CD4-positive, alpha-beta T cell treated with Interleukin-21 for 1 hour (primary cell): ENCODE measurements at regions not wholly inside any gene's neighbourhood (a gene's known extent, or its start where the extent isn't known, plus 50 kb on each side); places are given as distances from the start of the nearest gene placed in this dataset.

Experiments used
- DNase-seq: peaks from one replicate; pipeline ENCODE4 v3.0.0-alpha.2; 2020

DNA sequence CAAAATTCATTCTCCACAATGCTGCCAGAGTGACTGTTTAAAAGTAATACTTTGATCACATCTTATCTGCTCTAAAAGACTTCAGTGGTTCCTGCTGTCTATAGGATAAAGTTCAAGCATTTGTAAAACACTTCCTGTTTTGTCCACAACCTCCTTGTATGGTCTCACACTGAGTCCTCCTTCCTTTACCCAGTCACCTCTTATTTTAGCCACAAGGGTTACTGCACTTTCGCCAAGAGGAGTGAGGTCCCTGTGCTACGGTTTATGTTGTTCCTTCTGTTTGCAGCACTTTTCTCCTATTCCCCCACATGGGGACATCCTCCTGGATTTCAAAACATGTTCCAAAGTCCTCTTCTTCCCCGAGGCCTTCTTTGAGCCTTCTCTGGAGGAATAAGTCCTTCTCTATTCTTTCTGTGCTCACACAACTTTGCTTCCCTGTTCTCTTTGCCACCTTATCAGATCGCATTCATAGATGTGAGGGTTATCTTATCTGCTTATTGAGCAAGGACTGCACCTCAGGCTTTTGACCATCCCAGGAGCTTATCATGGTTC, 112.2 kb upstream of the NABP1 start:
- DNase-seq: no peak

GRCh38 chr2:191566344-191566743, 111.6 kb upstream of the NABP1 start:
- DNase-seq: peak; percentile 72

DNA sequence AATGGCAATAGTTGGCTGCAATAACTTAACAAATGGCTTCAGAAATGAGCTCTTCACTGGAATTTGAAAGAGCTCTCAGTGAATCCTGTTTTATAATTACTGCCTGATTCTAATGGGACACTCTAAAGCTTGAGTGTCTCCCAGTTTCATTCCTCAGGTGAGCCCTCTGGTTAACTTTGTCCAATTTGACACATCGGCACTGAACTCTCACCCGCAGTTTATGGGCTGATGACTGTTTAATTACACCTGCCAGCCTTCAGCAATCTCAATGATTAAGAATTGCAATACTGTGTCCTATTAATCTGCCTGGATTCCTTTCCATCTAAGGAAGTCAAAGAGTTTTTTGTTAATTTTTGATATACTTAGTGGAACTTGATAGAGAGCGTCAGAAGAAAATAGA, 110.7 kb upstream of the NABP1 start:
- DNase-seq: no peak

DNA sequence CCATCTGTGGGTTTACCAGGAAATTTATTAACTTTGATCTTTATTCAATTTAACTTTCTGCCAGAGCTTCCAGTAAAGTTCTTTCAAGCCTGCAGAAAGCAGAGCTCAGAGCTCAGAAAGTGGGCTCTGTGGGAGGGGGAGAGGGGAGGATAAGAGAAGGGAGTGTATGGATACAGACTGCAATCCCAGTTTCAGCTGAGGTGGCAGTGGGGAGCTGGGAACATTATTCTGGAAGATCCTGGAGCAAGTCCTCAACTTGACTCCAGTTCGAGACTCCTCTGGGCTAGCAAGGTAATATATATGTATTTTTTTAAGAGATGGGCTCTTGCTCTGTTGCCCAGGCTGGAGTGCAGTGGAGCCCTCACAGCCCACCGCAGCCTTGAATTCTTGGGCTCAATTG, 108.9 kb upstream of the NABP1 start:
- no peak for DNase-seq

GRCh38 chr2:191571163-191571769, 106.7 kb upstream of the NABP1 start:
- DNase-seq: peak; percentile 70

GRCh38 chr2:191572319-191572718, 105.6 kb upstream of the NABP1 start:
- no peak for DNase-seq

GRCh38 chr2:191573216-191573615, 104.7 kb upstream of the NABP1 start:
- DNase-seq: no peak

- DNase-seq: no peak
These were observed 103.7 kb upstream of the NABP1 start for GRCh38 chr2:191574232-191574631.

DNA sequence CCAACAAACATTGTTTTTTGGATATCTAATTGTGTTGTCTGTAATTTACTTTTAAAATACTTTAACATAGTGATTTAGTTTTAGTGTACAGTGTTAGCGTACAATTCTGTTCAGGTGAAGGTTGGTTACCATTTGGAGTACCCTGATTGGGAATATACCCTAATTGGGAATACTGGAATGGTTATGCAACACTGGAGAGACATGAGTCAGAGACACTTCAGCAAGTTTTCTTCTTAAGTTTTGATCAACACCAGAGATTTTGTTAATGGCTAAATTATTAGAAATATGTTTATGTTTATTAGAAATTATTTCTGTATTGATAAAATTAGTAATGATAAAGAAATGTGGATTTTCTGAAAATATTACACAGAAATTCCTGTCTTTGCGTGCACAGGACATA, 100.3 kb upstream of the NABP1 start:
- DNase-seq: no peak

DNA sequence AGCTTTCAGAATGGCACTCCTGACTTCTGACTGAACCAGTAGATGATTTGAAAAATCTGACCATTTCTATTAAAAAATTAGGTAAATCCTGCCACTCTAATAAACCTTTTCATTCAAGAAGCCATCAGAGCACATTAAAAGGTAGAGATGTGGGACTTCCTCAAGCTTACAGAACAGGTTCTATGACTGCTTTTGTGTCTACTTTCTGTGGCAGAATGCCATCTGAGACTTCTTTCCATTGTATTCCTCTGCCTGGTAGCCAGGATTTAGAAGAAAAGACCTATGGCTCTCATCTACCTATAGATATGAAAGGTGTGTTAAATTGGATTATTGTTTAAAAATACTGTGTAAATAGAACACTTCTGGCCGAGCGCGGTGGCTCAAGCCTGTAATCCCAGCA, 99.9 kb upstream of the NABP1 start:
- DNase-seq: no peak

DNA sequence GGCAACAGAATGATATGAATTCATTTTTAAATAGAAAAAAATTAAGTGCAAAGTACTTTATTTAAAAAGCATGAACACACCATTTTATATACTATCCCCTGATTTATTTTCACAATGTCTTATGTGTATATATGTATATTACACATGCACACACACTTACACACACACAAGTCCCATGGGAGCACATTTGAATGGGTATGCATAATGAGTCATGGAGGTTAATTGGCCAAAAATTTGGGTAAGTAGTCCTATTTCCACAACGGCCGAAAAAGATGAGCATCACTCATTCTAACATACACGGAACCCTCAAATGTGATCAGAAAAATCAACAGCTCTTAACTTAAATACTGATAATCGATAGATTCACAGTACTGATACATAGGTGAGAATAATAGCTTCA, 97.4 kb upstream of the NABP1 start:
- DNase-seq: no peak

DNA sequence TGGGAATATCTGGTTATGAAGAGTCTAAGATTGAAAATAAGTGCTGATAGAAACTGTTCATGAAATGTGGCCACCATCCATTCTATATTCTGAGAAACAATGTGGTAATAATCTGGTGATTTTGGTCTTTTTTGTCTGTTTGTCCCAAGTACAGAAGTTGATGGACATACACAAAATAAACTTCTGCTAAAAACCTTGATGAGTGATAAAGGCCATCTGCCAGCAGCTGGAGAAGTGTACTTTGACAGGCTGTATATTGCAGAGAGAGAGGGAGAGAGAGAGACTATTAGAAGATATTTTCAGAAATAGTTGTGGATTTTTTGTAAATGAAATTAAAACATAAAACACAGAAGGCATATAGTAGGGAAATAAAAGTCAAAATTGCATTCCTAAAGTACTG, 96.9 kb upstream of the NABP1 start:
- no peak for DNase-seq

DNA sequence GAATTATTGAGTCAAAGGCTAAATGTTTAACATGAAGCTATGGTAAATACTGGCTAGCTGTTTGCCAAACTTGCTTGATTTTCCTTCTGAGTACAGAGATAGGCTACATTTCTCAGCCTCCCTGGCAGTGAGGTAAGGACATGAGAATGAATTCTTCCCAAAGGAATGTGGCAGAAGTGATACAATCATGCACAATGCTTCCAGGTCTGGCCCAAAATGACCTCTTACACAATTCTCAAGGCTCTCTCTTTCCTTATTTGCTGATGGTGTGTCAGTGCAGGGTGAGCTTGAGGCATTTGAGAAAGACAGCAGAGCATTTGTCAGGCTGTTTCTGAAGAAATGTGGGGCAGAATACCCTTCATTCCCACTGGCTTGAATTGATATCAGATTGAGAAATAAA, 95.6 kb upstream of the NABP1 start:
- DNase-seq: no peak

GRCh38 chr2:191591025-191591424, 86.9 kb upstream of the NABP1 start:
- DNase-seq: no peak

- DNase-seq: no peak
These were observed 84.1 kb upstream of the NABP1 start for GRCh38 chr2:191593622-191594385.

GRCh38 chr2:191597186-191597751, 80.7 kb upstream of the NABP1 start:
- DNase-seq: no peak

DNA sequence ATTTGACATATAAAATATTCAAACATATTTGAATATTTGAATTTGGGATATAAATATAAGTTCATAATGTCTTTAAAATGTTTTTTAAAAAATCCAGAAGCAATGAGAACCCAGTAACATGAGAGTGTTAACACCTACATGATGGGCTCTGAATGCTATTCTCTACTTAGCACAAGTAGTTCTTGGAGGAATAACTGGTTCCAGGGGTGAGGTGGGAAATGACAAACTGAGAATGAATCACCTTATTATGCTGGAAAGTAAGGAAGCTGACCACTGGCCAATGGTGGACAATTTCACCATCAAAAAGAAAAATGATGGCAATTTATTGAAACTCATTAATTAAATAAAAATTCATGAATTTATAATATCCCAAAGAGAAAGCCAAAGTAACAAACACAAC, 79.6 kb upstream of the NABP1 start:
- no peak for DNase-seq

DNA sequence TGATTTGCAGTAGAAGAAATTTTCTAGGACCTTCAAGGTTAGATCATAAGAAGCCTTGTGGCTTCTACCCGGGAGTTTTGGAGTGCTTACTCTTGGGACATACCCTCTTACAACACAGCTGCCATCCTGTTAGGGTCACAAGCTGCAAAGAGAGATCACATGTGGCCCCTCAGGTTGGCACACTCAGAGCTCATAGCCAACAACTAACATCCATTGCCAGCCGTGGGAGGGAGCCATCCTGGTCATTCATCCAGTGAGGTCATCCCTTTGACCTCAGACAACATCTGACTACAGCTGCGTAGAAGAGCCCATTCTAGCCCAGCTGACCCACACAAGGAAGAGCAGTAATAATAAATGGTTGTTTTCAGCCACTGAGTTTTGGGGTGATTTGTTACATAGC, 76.9 kb upstream of the NABP1 start:
- DNase-seq: no peak

DNA sequence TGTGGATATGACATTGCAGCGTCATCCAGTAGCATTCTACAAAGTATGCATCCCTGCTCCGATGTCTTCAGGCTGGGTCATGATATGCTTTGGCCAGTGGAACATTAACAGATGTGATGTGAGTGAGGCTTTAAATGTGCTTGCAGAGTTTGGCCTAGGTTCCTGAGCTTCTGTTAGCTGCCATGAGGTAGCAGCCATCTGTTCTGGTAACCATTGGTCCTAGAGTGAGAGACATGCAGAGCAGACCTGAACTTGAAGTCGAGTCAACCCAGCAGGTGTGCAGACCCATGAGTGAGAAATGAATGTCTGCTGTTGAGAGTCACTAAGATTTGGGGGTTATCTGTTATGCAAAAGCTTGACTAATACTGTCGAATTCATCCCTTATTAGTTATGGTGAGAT, 73.8 kb upstream of the NABP1 start:
- DNase-seq: no peak

DNA sequence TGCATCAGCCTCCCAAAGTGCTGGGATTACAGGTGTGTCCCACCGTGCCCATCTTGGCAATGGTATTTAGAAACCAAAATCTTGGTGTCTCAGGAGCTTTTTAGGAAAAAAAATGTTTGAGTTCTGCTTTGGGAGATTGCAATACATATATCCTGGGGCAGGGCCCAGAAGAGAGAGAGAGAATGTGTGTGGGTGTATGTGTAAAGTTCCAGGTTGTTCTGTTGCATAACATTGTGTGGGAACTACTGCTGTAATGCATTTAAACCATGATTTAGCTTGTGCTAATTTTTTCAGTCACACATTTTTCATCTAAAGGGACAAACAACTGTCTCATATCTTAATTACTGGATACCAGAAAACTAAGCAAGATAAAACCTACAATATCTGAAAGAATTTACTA, 70.8 kb upstream of the NABP1 start:
- DNase-seq: no peak

DNA sequence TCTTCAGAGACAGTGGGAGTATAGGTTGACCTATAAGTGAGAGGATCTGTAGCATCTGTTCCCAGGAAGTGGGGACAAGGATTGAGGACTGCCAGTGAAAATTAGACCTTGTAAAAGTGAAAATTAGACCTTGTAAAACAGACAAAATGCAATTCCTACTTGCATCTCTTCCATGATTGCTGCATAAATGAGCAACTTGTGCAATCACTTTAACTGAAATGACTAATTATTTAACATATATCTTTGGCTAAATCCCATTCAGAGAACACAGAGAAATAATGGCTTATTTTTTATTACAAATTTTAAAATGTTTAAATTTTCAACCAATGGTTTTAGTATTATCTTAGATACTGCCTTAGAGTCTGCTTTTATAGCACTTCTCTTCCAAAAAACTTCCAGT, 67.2 kb upstream of the NABP1 start:
- no peak for DNase-seq

DNA sequence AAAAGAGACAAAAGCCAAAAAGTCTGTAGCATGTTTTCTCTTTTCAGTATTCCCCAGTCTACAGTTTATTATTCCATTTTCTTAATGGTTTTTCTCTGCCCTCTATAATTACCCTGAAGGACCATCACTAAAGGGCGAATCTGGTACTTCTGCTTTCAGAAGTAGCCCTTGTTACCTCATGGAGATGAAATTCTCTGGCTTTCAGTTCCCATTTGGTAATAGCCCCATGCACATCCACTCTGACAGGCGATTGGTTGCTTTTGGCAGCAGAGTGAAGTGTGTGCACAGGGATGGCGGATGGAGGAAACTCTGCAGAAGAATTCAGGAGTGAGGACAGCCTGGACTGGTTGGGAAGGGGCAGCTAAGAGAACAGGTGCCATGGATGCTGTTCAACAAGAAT, 66.3 kb upstream of the NABP1 start:
- DNase-seq: peak; percentile 23

GRCh38 chr2:191612496-191612895, 65.4 kb upstream of the NABP1 start:
- no peak for DNase-seq

- no peak for DNase-seq
These were observed 63.2 kb upstream of the NABP1 start for GRCh38 chr2:191614759-191615158.
